NCI-H146 (cell line): ENCODE measurements at regions not wholly inside any gene's neighbourhood (a gene's known extent, or its start where the extent isn't known, plus 50 kb on each side); places are given as distances from the start of the nearest gene placed in this dataset.
A peak's percentile ranks its signal among the peaks of the same experiment; 100 is the strongest.
"Not testable (repeated sequence)": the region's sequence is repeated elsewhere in the genome, so short reads cannot be mapped to it uniquely, and the experiment has no call there.

Source experiments
- DNase-seq: peaks from one replicate; lab custom pipeline; 2025; lab: John Stamatoyannopoulos, UW

DNA sequence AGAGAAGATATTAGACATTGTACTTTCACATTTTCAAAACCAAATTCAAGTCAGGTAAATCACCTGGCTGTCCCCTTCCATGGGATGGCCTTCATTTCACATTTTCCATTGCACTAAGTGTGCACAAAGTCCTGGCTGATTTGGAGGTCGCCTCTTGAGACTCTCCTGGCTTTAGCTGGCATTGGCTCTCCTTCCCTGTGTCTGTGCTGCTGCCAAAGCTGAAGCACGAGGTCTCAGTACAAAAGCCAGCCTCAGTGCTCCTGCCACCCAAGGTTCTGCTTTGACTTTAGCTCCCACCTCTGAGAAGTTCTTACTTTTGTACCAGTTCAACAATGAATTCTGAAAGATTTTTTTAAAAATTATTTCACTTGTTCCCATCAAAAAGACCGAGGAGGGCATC lies 289.2 kb upstream of the CNR1 start:
- DNase-seq: no peak

DNA sequence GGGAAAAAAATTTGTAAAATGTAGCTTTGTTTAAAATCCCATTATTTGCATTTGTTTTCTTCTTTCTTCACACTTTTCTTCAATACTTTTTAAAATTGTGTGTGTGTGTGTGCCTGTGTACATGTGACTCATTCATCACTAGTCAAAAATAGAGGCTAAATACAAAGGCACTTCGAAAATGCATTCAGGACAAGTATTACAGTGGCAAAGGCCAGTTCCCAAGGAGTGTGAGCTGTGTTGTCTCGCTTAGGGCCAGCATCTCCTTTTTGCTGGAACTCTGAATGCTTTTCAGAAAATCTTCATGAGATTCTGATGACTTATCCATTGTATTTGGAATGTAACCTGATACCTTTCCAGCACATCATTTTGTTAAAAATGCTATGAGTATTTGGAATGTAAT lies 288.5 kb upstream of the CNR1 start:
- DNase-seq: no peak

DNA sequence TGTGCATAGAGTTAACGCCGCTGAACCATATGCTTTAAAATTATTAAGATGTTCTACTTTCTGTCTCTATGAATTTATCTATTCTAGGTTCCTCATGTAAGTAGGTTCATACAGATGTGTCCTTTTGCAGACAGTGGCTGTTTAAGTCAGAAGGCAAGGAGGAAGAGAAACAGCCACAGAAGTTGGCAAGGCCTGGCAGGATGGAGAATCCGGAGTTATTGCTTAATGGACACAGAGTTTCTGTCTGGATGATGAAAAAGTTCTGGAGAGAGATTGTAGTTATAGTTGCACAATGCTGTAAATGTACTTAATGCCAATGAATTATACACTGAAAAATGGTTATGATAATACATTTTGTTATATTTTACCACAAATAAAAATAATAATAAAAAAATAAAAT lies 283.6 kb upstream of the CNR1 start:
- DNase-seq: no peak

DNA sequence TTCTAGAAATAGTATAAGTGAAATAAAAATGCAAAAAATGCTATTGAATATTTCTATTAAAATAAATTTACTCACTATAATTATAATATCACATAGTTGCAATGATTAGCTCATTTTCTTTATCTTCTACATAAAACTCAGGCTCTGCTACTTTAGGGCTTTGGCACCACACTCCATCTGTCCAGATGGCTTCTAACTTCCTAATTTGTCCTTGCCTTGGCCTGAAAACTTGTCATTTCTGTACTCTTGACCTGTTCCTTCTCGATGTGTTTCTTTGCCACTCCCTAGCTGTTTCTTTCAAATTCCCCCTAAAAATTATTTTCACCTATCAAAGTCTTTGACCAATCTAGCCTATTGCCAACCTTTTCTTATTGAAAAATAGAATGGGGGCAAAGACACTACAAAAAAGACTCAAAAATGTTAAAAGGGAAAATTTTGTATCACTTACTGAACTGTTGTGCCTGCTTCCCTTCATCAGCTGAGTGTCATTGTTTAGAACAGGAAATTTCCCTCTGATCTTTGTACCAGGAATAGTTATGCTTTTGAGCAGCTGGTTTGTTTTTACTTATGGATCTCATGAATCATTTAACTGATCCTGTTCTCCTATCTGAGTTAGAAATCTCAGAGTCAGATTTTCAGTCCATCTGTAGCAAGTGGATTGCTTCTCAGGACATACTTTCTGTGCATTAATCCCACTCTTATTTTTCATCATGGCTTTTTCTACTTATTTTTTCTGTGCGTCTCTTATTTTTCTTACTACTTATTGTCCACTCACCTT lies 279.2 kb upstream of the CNR1 start:
- no peak for DNase-seq

DNA sequence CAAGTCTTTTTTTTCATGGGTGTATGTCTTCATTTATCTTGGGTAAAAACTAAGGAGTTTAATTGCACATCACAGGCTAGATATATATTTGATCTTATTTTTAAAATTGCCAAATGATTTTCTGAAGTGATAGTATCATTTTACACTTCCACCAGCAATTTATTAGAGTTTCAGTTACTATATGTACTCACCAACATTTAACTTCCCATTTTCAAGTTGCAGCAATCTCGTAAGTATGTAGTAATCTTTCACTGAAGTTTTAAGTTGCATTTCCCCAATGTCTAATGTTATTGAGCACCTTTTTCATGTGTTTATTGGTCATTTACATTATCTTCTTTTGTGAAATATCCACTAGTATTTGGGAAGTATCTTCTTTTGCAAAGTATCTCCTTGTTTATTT lies 277.4 kb upstream of the CNR1 start:
- no peak for DNase-seq

DNA sequence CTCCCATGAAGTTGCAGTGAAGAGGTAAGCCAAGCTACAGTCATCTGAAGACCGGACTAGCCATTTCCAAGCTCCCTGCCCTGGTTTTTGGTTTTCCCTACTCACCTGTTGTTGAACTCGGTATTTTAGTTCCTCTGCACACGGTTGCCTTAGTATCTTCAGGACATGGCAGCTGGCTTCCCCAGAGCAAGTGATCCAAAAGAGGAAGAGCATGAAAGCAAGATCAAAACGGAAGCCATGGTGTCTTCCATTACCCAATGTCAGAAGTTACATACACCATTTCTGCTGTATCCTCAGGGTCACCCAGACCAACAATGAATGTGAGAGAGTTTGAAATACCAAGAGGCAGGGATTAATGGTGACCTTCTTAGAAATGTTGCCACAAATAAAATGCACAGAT lies 276.6 kb upstream of the CNR1 start:
- DNase-seq: no peak

DNA sequence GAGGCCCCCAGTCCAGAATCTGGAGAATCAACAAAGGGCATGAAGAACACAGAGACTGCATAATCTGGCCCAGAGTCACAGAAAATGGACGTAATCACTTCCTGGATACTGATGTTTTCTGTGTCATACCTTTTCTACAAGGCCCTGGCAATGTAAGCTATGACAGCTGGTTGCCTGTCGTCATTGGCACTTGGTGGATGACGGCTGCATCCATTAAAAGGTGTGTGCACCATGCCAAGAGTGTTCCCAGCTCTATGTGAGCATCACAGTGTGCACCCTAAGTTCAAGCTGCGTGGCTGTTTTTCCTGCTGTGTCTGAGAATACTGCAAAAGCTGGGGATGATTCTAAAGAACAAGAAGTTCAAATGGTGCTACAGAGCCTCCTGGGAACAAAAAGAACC lies 275.2 kb upstream of the CNR1 start:
- no peak for DNase-seq

DNA sequence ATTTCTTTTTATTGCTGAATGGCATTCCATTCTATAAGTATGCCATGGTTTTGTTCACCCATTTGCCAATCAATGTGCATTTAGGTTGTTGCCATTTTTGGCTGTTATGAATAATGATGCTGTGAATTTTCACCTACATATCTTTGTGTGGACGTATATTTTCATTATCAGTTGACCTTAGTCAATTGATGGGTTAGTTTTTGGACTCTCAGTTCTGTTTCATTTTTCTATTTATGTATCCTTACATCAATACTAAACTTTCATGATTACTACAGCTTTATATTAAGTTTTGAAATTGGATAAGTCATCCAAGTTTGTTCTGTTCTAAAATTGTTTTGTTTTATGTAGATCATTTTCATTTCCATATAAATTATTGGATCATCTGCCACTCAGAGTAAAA lies 261.9 kb upstream of the CNR1 start:
- DNase-seq: no peak

DNA sequence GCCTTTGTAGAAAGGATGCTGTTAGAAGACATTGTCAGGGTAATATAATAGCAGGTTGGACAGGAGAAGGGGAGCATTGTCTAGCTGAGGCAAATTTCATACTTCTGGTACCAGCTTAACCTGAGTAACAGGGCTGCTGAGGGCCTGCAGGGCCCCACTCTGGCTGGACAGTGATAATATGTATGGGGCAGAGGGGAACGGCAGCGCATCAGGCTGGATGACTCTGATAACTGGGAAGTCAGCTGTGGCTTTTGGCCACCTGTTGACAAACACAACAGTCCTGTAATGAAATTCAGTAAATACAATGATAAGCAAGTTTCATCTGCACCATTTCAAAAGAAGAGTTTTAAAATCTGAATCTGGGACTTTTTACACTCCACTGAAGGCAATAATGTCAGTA lies 259.9 kb upstream of the CNR1 start:
- DNase-seq: no peak

DNA sequence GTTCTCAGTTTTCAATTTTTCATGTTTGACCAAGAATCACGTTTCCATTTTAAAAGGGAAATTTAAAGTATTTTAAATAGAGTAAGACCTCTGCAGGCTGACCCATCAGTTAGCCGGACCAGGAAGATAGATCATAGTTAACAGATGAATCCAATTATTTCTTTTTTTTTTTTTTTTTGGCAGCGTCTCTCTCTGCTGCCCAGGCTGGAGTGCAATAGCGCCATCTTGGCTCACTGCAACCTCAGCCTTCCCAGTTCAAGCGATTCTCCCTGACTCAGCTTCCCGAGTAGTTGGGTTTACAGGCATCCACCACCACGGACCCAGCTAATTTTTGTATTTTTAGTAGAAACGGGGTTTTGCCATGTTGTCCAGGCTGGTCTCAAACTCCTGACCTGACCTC lies 256.7 kb upstream of the CNR1 start:
- DNase-seq: peak; percentile 0

DNA sequence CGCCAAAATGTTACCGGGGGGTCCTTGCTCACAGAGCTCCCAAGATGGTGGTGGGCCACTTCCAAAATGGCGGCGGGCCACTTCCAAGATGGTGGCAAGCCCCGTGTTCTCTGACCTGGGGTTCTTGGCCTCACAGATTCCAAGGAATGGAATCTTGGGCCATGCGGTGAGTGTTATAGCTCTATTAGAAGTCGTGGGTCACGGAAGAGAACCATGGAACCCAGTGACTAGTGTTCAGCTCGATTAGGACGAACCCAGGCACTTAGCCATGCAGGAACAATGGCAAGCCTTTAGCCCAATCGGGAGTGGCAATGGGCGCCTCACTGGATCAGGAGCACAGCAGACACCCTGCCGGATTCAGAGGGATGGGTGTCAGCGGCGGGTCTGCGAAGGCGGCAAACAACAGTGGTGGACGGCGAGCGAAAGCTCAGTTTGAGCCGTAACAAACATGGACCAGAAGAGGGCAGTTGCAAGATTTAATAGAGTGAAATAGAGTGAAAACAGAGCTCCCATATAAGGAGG lies 254.9 kb upstream of the CNR1 start:
- peak; percentile 31 for DNase-seq

DNA sequence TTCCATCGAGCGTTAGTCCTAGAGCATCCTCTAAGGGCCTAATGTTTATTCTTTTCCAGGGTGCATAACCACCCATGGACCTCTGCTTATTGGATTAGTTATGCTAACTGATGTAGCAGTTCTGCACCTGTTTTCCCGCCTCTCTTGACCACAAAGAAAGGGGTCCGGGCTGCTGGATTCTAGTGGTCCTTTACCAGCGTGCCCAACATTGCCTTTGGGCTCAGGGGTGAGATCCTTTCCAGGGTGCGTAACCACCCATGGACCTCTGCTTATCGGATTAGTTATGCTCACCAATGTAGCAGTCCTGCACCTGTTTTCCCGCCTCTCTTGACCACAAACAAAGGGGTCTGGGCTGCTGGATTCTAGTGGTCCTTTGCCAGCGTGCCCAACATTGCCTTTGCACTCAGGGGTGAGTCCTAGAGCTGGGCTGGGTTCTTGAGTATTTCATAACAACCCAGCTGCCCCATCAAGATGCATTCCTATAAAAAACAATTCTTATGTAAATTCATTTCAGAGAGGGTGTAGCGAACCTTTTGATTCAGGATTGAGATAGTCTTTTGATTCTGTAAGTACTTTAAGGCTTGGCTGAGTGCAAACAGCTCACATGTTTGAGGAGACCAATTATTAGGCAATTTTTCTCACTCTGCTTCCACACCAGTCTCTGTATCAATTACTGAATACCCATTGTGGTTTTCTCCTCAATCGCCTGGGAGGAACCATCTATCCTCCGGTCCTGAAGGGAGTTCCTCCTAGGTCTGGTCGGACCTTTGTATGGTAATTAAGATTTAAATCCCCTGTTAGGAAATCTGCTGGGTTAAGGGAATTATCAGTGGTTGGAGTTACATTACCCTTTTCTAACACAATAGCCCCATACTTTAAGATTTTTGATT lies 253.0 kb upstream of the CNR1 start:
- DNase-seq: not testable (repeated sequence)

DNA sequence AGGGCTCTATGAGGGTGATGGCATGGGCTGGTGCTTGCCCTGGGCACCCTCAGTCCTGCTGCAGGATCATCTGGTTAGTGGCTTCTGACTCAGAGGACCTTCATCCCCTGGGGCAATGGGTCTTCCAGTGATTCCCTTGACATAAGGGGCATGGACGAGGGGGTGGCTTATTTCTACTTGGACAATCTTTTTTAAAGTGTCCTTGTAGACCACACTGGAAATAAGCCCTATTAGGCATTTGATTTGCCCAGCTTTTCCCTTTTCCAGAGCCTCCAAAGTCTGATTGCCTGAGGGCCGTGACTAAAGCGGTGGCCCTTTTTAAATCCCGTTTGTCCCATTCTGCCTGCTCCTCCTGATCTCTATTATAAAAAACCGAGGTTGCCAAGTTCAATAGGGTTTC lies 251.2 kb upstream of the CNR1 start:
- not testable (repeated sequence) for DNase-seq

DNA sequence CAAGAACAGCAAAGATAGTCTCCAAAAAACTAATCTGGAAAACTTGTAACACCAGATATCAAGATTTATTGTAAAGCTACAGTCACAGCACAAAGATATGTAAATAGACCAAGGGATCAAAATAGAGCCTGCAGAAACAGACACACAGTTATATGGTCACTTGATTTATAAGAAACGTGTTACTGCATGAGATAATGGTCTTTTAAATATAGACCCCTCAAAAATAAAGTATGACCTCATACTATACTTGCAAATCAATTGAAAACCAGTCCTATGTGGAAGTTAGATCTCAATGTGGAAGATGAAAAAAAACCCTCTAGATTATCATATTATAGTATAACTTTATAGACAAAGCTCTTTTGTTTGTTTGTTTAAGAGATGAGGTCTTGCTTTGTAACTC lies 247.3 kb upstream of the CNR1 start:
- DNase-seq: no peak

DNA sequence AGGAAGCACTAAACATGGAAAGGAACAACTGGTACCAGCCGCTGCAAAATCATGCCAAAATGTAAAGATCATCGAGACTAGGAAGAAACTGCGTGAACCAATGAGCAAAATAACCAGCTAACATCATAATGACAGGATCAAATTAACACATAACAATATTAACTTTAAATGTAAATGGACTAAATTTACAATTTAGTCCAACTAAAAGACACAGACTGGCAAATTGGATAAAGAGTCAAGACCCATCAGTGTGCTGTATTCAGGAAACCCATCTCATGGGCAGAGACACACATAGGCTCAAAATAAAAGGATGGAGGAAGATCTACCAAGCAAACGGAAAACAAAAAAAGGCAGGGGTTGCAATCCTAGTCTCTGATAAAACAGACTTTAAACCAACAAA lies 242.2 kb upstream of the CNR1 start:
- DNase-seq: not testable (repeated sequence)

DNA sequence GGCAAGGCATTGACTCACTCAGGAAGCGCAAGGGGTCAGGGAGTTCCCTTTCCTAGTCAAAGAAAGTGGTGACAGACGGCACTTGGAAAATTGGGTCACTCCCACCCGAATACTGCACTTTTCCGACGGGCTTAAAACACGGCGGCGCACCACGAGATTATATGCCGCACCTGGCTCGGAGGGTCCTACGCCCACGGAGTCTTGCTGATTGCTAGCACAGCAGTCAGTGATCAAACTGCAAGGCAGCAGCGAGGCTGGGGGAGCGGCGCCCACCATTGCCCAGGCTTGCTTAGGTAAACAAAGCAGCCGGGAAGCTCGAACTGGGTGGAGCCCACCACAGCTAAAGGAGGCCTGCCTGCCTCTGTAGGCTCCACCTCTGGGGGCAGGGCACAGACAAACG lies 240.5 kb upstream of the CNR1 start:
- DNase-seq: not testable (repeated sequence)

DNA sequence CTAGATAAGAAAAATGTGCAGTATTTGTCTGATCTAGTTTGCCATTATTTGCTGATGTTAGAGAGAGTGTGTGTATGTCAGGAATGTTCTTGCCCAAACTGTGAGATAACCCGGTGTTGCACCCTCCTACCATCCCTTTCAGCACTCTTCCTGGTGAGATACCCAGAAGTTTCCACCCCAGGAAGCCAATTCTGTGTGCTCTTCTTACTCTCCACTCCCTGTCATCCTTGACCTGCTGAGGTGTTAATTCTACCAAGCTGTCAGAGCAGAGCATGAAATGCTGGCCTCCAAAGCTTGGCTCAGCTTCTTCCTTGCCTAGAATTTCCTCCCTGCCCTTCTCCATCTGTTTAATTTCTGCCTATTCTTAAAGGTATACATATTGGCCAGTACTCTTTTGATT lies 237.3 kb upstream of the CNR1 start:
- no peak for DNase-seq

DNA sequence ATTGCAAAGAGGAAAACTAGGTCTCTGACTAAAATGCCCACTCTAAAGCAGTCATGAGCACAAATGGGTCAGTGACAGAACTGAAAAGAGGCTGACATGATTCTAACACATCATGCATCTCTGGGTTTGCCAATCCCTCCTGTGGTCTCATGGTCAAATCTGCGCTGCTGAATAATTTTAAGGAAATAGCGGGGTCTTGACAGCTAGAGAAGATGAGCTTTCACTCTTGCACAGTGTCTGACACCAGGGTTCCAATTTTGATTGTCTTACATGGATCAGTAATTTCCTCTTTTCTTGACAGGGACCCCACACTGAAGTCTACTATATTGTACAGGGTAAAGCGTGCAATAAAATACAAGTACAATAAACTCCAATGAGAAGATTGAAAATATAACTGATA lies 236.8 kb upstream of the CNR1 start:
- DNase-seq: no peak

DNA sequence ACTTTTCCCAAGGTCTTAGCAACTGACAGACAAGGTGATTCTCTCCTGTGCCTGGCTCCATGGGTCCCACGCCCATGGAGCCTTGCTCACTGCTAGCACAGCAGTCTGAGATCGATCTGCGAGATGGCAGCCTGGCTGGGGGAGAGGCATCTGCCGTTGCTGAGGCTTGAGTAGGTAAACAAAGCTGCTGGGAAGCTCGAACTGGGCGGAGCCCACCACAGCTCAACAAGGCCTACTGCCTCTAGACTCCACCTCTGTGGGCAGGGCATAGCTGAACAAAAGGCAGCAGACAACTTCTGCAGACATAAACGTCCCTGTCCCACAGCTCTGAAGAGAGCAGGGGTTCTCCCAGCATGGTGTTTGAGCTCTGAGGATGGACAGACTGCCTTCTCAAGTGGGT lies 224.9 kb upstream of the CNR1 start:
- DNase-seq: not testable (repeated sequence)

DNA sequence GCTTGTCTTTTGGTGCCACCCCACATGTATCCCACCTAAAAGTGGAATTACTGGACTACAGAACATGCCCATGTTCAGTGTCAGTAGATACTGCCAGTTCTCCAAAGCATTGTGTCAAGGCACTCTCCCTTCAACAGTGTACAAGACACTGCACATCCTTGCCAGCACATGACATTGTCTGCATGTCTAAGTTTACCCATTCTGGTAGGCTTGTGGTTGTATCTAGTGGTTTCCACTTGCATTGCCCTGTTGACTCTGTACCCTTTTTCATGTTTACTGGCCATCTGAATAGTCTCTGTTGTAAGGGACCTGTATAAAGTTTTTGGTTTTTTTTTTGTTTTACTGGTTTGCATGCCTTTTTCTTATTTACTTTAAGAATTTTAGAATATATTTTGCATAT lies 222.4 kb upstream of the CNR1 start:
- DNase-seq: no peak

DNA sequence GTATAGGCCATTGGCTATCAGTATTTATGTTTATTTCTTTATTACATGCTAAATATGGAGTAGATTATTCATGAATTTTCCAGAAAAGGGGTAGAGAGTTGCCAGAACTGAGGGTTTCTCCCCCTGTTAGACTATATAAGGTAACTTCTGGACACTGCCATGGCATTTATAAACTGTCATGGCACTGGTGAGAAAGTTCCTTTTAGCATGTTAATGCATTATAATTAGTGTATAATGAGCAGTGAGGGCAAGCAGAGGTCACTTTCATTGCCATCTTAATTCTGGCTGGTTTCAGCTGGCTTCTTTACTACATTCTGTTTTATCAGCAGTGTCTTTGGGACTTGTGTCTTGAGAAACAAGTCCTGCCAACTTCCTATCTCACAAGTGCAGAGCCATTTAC lies 220.0 kb upstream of the CNR1 start:
- no peak for DNase-seq

DNA sequence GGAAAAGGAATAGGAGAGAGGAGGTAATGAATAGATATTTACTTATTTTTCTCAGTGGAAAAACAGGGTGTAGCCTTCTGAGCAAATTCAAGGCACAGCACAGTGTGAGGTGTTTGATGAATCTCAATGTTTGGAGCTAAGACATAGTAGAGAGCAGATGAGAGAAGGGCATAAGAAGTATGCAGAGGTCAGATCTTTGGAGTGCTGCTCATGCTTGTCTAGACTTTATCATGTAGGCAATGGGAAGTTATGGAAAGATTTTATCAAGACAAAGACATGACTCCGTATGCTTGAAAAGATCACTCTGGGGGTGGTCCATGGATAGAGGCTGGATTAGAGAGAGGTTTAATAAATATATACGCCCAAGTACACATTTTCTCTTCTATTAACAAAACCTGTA lies 217.0 kb upstream of the CNR1 start:
- DNase-seq: no peak

DNA sequence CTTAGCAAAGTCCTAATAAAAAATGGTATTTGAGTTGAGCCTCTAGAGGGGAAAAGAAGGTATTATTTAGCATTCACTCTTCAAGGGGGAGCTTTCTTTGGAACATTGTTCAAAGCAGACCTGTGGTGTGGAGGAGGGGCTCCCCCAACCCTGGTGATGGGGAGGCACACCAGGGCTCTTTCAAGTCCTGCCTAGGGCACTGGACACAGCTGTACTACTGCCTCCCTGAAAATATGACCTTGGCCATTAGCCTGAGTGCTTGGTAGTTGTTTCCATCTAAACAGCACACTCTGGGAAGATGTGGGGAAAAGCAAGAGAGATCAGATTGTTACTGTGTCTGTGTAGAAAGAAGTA lies 215.1 kb upstream of the CNR1 start:
- DNase-seq: no peak
